ENCODE measurements at regions not wholly inside any gene's neighbourhood (a gene's known extent, or its start where the extent isn't known, plus 50 kb on each side); places are given as distances from the start of the nearest gene placed in this dataset.

DNA sequence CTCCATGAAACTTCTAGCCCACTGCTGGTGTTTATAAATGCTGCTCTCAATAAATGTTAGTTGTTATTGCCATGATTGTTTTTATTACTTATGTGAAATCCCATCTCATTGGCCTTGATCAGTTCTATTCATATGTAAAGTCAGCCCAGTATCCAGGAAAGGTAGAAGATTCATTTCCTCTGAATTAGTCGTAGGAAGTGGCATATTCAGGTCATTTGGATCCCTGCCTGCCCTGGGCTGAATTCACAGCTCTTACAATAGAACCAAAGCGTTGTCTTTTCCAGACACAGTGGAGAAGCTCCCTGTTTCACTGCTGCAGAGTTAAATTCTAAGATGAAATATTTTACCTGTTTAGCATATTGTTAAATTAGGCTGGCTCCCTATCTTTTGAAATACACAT lies 70.3 kb downstream of the MAIP1 start:
- Histone ChIP-seq H3K9me3 (ENCODE audit: insufficient read depth, low read depth, low read length) (no peaks in the 10 kb centered on the region), H3K4me1 (ENCODE audit: control insufficient read depth in 1 of 2, insufficient read depth in 2 of 2, low read length in 2 of 2) (no peaks in the 10 kb centered on the region), H3K36me3 (ENCODE audit: control insufficient read depth in 1 of 2, insufficient read depth in 2 of 2, low read length in 2 of 2) (no peaks in the 10 kb centered on the region), H2AK5ac (ENCODE audit: low read length) (no peak overlapping the region), H3K9ac (ENCODE audit: low read length) (no peak overlapping the region), H3K27me3 (ENCODE audit: insufficient read depth, low read length) (no peaks in the 10 kb centered on the region), H3K4me2 (ENCODE audit: low read length) (no peak overlapping the region), H3K79me1 (ENCODE audit: low read length) (no peaks in the 10 kb centered on the region), H3K23ac (ENCODE audit: low read length) (no peak overlapping the region), H3K14ac (ENCODE audit: low read length) (no peak overlapping the region), H3K4me3 (ENCODE audit: low read depth, low read length) (no peak overlapping the region), H4K12ac (ENCODE audit: low read depth, low read length) (no peak overlapping the region), H3K18ac (ENCODE audit: low read length) (no peak overlapping the region), H2BK120ac (ENCODE audit: insufficient read depth, low read length, poor library complexity) (no peak overlapping the region), H3K79me2 (ENCODE audit: control insufficient read depth, insufficient read depth, low read length, poor library complexity) (no peaks in the 10 kb centered on the region), H3K27ac (ENCODE audit: low read depth, low read length) (no peak overlapping the region), H2BK5ac (ENCODE audit: low read depth, low read length, poor library complexity) (no peak overlapping the region), H2AFZ (ENCODE audit: insufficient read depth, low read length, poor library complexity) (no peak overlapping the region), H4K91ac (ENCODE audit: low read depth, low read length) (no peak overlapping the region), H3K4ac (ENCODE audit: low read depth, low read length) (no peak overlapping the region), H4K8ac (ENCODE audit: low read depth, low read length) (no peak overlapping the region), H2BK12ac (ENCODE audit: low read length) (no peak overlapping the region)
- no CpG with 5 or more reads among the region's 2 CpGs for WGBS (ENCODE audit: extremely low coverage, insufficient coverage, insufficient read length)
- DNase-seq = no peak

DNA sequence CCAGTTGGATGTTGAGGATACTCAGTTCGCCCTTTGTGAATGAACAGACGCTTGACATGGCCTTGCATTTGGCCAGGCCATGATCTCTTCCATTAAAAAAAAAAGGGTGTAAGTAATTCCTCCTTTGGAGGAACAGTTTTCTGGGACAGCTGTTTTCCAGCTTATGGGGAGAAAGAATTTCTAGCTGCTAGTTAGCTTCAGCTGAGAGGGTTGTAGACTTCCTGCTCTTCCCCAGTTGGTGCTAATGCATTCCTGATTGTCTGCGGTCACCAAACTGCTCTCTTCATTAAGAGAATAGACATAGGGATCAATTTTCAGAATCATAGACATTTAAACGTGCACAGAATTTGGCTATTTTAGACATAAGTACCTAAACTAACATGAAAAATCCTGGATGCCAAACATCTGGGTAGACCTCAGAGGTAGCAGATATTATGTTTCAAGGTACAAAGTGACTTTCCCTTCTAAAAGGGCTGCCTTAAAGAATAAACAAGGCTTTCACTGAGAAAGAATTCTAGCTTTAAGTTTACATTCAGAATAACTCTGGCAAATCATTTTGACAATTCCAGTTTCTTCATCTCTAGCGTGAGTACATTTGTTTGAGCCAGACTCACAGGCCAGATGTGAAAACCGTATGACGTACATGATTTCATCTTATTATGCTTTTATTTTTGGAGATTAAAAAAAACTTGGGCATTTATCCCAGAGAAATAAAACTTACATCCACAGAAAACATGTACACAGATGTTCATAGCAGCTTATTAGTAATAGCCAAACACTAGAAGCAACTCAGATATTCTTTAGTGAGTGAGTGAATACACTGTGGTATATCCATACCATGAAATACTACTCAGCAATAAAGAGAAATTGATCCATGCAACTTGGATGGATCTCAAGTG lies 71.2 kb downstream of the MAIP1 start:
- no peak overlapping the region for H3K4me2 ChIP-seq (ENCODE audit: low read length)
- no peaks in the 10 kb centered on the region for H3K27me3 ChIP-seq (ENCODE audit: insufficient read depth, low read length)
- H2BK12ac ChIP-seq (ENCODE audit: low read length) = no peak overlapping the region
- H2AFZ ChIP-seq (ENCODE audit: insufficient read depth, low read length, poor library complexity) = no peak overlapping the region
- H3K23ac ChIP-seq (ENCODE audit: low read length) = no peak overlapping the region
- no peak overlapping the region for H4K12ac ChIP-seq (ENCODE audit: low read depth, low read length)
- H3K9me3 ChIP-seq (ENCODE audit: insufficient read depth, low read depth, low read length) = no peaks in the 10 kb centered on the region
- no peak overlapping the region for H2BK5ac ChIP-seq (ENCODE audit: low read depth, low read length, poor library complexity)
- H3K36me3 ChIP-seq (ENCODE audit: control insufficient read depth in 1 of 2, insufficient read depth in 2 of 2, low read length in 2 of 2) = no peaks in the 10 kb centered on the region
- H2AK5ac ChIP-seq (ENCODE audit: low read length) = no peak overlapping the region
- H3K14ac ChIP-seq (ENCODE audit: low read length) = no peak overlapping the region
- no peak overlapping the region for H3K18ac ChIP-seq (ENCODE audit: low read length)
- H3K79me1 ChIP-seq (ENCODE audit: low read length) = no peaks in the 10 kb centered on the region
- no peaks in the 10 kb centered on the region for H3K4me1 ChIP-seq (ENCODE audit: control insufficient read depth in 1 of 2, insufficient read depth in 2 of 2, low read length in 2 of 2)
- H4K8ac ChIP-seq (ENCODE audit: low read depth, low read length) = no peak overlapping the region
- no CpG with 5 or more reads among the region's 7 CpGs for WGBS (ENCODE audit: extremely low coverage, insufficient coverage, insufficient read length)
- no peak for DNase-seq
- H3K4ac ChIP-seq (ENCODE audit: low read depth, low read length) = no peak overlapping the region
- no peak overlapping the region for H3K4me3 ChIP-seq (ENCODE audit: low read depth, low read length)
- no peak overlapping the region for H2BK120ac ChIP-seq (ENCODE audit: insufficient read depth, low read length, poor library complexity)
- H3K27ac ChIP-seq (ENCODE audit: low read depth, low read length) = no peak overlapping the region
- no peak overlapping the region for H4K91ac ChIP-seq (ENCODE audit: low read depth, low read length)
- H3K9ac ChIP-seq (ENCODE audit: low read length) = no peak overlapping the region
- no peaks in the 10 kb centered on the region for H3K79me2 ChIP-seq (ENCODE audit: control insufficient read depth, insufficient read depth, low read length, poor library complexity)

DNA sequence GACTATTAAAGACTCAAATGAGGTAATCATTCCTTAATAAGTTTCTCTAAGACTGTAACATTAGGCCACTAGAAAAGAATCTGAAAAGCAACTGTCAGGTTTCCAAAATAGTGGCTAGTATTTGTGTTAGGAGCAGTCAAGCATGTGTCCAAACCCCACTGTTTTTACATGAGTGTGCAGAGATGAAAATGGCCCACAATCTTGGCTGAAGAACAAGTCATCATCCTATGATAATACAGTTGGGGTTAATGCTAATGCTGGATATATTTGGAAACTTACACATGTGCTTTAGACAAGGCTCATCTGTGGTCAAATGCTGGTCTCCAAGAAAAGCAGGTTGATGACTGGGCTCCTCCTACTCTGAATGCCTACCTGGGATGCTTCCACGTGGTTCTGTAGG lies 73.6 kb downstream of the MAIP1 start:
- Histone ChIP-seq H3K79me1 (ENCODE audit: low read length) (no peaks in the 10 kb centered on the region), H3K36me3 (ENCODE audit: control insufficient read depth in 1 of 2, insufficient read depth in 2 of 2, low read length in 2 of 2) (no peaks in the 10 kb centered on the region), H3K27ac (ENCODE audit: low read depth, low read length) (no peak overlapping the region), H3K27me3 (ENCODE audit: insufficient read depth, low read length) (no peaks in the 10 kb centered on the region), H3K18ac (ENCODE audit: low read length) (no peak overlapping the region), H3K79me2 (ENCODE audit: control insufficient read depth, insufficient read depth, low read length, poor library complexity) (no peaks in the 10 kb centered on the region), H3K4me1 (ENCODE audit: control insufficient read depth in 1 of 2, insufficient read depth in 2 of 2, low read length in 2 of 2) (no peaks in the 10 kb centered on the region), H4K8ac (ENCODE audit: low read depth, low read length) (no peak overlapping the region), H2BK12ac (ENCODE audit: low read length) (no peak overlapping the region), H4K91ac (ENCODE audit: low read depth, low read length) (no peak overlapping the region), H3K4ac (ENCODE audit: low read depth, low read length) (no peak overlapping the region), H3K14ac (ENCODE audit: low read length) (no peak overlapping the region), H2BK120ac (ENCODE audit: insufficient read depth, low read length, poor library complexity) (no peak overlapping the region), H2AFZ (ENCODE audit: insufficient read depth, low read length, poor library complexity) (no peak overlapping the region), H4K12ac (ENCODE audit: low read depth, low read length) (no peak overlapping the region), H2AK5ac (ENCODE audit: low read length) (no peak overlapping the region), H3K4me2 (ENCODE audit: low read length) (no peak overlapping the region), H2BK5ac (ENCODE audit: low read depth, low read length, poor library complexity) (no peak overlapping the region), H3K23ac (ENCODE audit: low read length) (no peak overlapping the region), H3K9me3 (ENCODE audit: insufficient read depth, low read depth, low read length) (no peaks in the 10 kb centered on the region), H3K9ac (ENCODE audit: low read length) (no peak overlapping the region), H3K4me3 (ENCODE audit: low read depth, low read length) (no peak overlapping the region)
- DNase-seq = no peak
- no CpG with 5 or more reads among the region's 1 CpG for WGBS (ENCODE audit: extremely low coverage, insufficient coverage, insufficient read length)

DNA sequence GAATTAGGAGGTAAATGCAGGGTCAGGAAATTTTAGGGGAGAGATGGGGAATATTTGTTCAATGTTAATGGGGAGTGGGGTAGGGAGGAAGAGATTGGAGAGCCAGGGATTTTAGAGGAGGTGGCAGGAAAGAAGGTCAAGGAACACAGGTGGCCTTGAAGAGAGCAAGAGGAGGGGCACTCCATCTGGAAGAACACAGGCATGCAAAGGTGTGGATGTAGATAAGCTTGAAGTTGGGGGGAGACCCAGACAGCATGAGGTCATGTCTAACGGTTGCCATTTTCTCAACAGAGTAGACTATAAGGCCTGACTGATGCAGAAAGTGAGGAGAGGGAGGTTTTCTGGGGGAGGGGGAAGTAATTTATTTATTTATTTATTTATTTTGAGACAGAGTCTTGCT lies 77.5 kb downstream of the MAIP1 start:
- H4K12ac ChIP-seq (ENCODE audit: low read depth, low read length) = no peak overlapping the region
- no peak overlapping the region for H3K4me3 ChIP-seq (ENCODE audit: low read depth, low read length)
- no peak overlapping the region for H2BK12ac ChIP-seq (ENCODE audit: low read length)
- H3K27me3 ChIP-seq (ENCODE audit: insufficient read depth, low read length) = no peaks in the 10 kb centered on the region
- no peak overlapping the region for H4K91ac ChIP-seq (ENCODE audit: low read depth, low read length)
- no CpG with 5 or more reads among the region's 1 CpG for WGBS (ENCODE audit: extremely low coverage, insufficient coverage, insufficient read length)
- H2BK5ac ChIP-seq (ENCODE audit: low read depth, low read length, poor library complexity) = no peak overlapping the region
- no peak overlapping the region for H3K14ac ChIP-seq (ENCODE audit: low read length)
- H3K18ac ChIP-seq (ENCODE audit: low read length) = no peak overlapping the region
- no peak overlapping the region for H3K4me2 ChIP-seq (ENCODE audit: low read length)
- H3K36me3 ChIP-seq (ENCODE audit: control insufficient read depth in 1 of 2, insufficient read depth in 2 of 2, low read length in 2 of 2) = no peaks in the 10 kb centered on the region
- H3K23ac ChIP-seq (ENCODE audit: low read length) = no peak overlapping the region
- no peak overlapping the region for H3K9ac ChIP-seq (ENCODE audit: low read length)
- H2BK120ac ChIP-seq (ENCODE audit: insufficient read depth, low read length, poor library complexity) = no peak overlapping the region
- no peak overlapping the region for H4K8ac ChIP-seq (ENCODE audit: low read depth, low read length)
- no peaks in the 10 kb centered on the region for H3K9me3 ChIP-seq (ENCODE audit: insufficient read depth, low read depth, low read length)
- H3K4ac ChIP-seq (ENCODE audit: low read depth, low read length) = no peak overlapping the region
- no peak for DNase-seq
- H3K27ac ChIP-seq (ENCODE audit: low read depth, low read length) = no peak overlapping the region
- H3K79me2 ChIP-seq (ENCODE audit: control insufficient read depth, insufficient read depth, low read length, poor library complexity) = no peaks in the 10 kb centered on the region
- no peaks in the 10 kb centered on the region for H3K79me1 ChIP-seq (ENCODE audit: low read length)
- no peak overlapping the region for H2AK5ac ChIP-seq (ENCODE audit: low read length)
- H3K4me1 ChIP-seq (ENCODE audit: control insufficient read depth in 1 of 2, insufficient read depth in 2 of 2, low read length in 2 of 2) = peaks cover 0 to 2% of the 10 kb centered on the region in 2 experiments
- H2AFZ ChIP-seq (ENCODE audit: insufficient read depth, low read length, poor library complexity) = no peak overlapping the region
